Mesendoderm (in vitro differentiated cells): ENCODE measurements at regions not wholly inside any gene's neighbourhood (a gene's known extent, or its start where the extent isn't known, plus 50 kb on each side); places are given as distances from the start of the nearest gene placed in this dataset.
"Not testable (repeated sequence)": the region's sequence is repeated elsewhere in the genome, so short reads cannot be mapped to it uniquely, and the experiment has no call there.

Experiments used
- DNase-seq: peaks from one replicate; pipeline ENCODE4 v3.0.0; 2013
- H2AK5ac ChIP-seq: 2 replicates; pipeline ENCODE4 v1.6.1; 2013; ENCODE audit warnings: low read length, inconsistent platforms
- H2BK120ac ChIP-seq: 2 replicates; pipeline ENCODE4 v1.6.1; 2013; ENCODE audit warnings: low read depth, mild to moderate bottlenecking, low read length, moderate library complexity, mixed read lengths
- H2BK15ac ChIP-seq: replicated peaks from 2 replicates; pipeline ENCODE4 v1.6.1; 2013; ENCODE audit warnings: low read depth, mild to moderate bottlenecking, moderate library complexity
- H2BK5ac ChIP-seq: 2 replicates; pipeline ENCODE4 v1.6.1; 2013; ENCODE audit warnings: low read length, inconsistent platforms
- H3K18ac ChIP-seq: 2 replicates; pipeline ENCODE4 v1.6.1; 2013; ENCODE audit warnings: mild to moderate bottlenecking, low read length, mixed read lengths
- H3K23ac ChIP-seq: one replicate; pipeline ENCODE4 v1.6.1; 2013; ENCODE audit warnings: low read length
- H3K27ac ChIP-seq: 2 replicates; pipeline ENCODE4 v1.5.1; 2013; ENCODE audit warnings: low read depth, mild to moderate bottlenecking, inconsistent platforms, low read length, moderate library complexity
- H3K27me3 ChIP-seq: 2 replicates; pipeline ENCODE4 v1.6.1; 2013; ENCODE audit warnings: low read length, control low read depth, mild to moderate bottlenecking, inconsistent platforms; ENCODE audit not compliant: insufficient read depth, poor library complexity
- H3K36me3 ChIP-seq: 2 replicates; pipeline ENCODE4 v1.6.1; 2013; ENCODE audit warnings: low read length, inconsistent platforms; ENCODE audit not compliant: control insufficient read depth, insufficient read depth
- H3K4ac ChIP-seq: one replicate; pipeline ENCODE4 v1.6.1; 2013; ENCODE audit warnings: low read depth, mild to moderate bottlenecking, low read length, moderate library complexity
- H3K4me1 ChIP-seq: 2 replicates; pipeline ENCODE4 v1.6.1; 2013; ENCODE audit warnings: low read depth, low read length, inconsistent platforms; ENCODE audit not compliant: control insufficient read depth
- H3K4me2 ChIP-seq: 2 replicates; pipeline ENCODE4 v1.6.1; 2013; ENCODE audit warnings: low read length
- H3K4me3 ChIP-seq: 2 replicates; pipeline ENCODE4 v1.5.1; 2013; ENCODE audit warnings: mild to moderate bottlenecking, low read length
- H3K56ac ChIP-seq: one replicate; pipeline ENCODE4 v1.6.1; 2013; ENCODE audit warnings: low read length
- H3K79me1 ChIP-seq: 2 replicates; pipeline ENCODE4 v1.6.1; 2013; ENCODE audit warnings: low read length, inconsistent platforms
- H3K79me2 ChIP-seq: 2 replicates; pipeline ENCODE4 v1.6.1; 2013; ENCODE audit warnings: mild to moderate bottlenecking, low read length; ENCODE audit not compliant: control insufficient read depth, insufficient read depth
- H3K9ac ChIP-seq: 2 replicates; pipeline ENCODE4 v1.6.1; 2013; ENCODE audit warnings: low read length, inconsistent platforms
- H4K5ac ChIP-seq: one replicate; pipeline ENCODE4 v1.6.1; 2013; ENCODE audit warnings: low read length
- H4K8ac ChIP-seq: one replicate; pipeline ENCODE4 v1.6.1; 2013; ENCODE audit warnings: low read depth, mild to moderate bottlenecking, control low read depth, low read length, moderate library complexity
- WGBS: extraction: QIAGEN DNeasy Blood & Tissue Kit; methylation state at CpG from one replicate; pipeline ENCODE4 v1.1.7; 2013; ENCODE audit warnings: low lambda C conversion rate, missing lambda C conversion rate; ENCODE audit not compliant: insufficient coverage; ENCODE audit errors: extremely low coverage; 5-methylcytosine and 5-hydroxymethylcytosine counted together

- H2BK15ac ChIP-seq = no peak overlapping the region
- H3K56ac ChIP-seq = no peak overlapping the region
- no CpG with 5 or more reads among the region's 4 CpGs for WGBS
- no peaks in the 10 kb centered on the region for H3K27me3 ChIP-seq
- no peaks in the 10 kb centered on the region for H3K79me1 ChIP-seq
- no peaks in the 10 kb centered on the region for H3K4me1 ChIP-seq
- no peak overlapping the region for H3K4ac ChIP-seq
- H3K79me2 ChIP-seq = no peaks in the 10 kb centered on the region
- H2AK5ac ChIP-seq = no peak overlapping the region
- no peak overlapping the region for H3K9ac ChIP-seq
- no peak overlapping the region for H3K4me3 ChIP-seq
- H4K8ac ChIP-seq = no peak overlapping the region
- no peak overlapping the region for H2BK120ac ChIP-seq
- H3K36me3 ChIP-seq = no peaks in the 10 kb centered on the region
- no peak overlapping the region for H3K27ac ChIP-seq
- H4K5ac ChIP-seq = no peak overlapping the region
- no peak overlapping the region for H3K23ac ChIP-seq
- no peak overlapping the region for H3K4me2 ChIP-seq
- peak; percentile 24 for DNase-seq
- no peak overlapping the region for H3K18ac ChIP-seq
- H2BK5ac ChIP-seq = no peak overlapping the region
These were observed 603.8 kb downstream of the CDH8 start for GRCh38 chr16:61432421-61432820.

- H4K5ac ChIP-seq = no peak overlapping the region
- no peak for DNase-seq
- H2BK5ac ChIP-seq = no peak overlapping the region
- WGBS = no CpG with 5 or more reads among the region's 4 CpGs
- no peak overlapping the region for H4K8ac ChIP-seq
- no peak overlapping the region for H3K4me3 ChIP-seq
- H3K79me2 ChIP-seq = no peaks in the 10 kb centered on the region
- no peaks in the 10 kb centered on the region for H3K4me1 ChIP-seq
- H3K18ac ChIP-seq = no peak overlapping the region
- no peak overlapping the region for H2AK5ac ChIP-seq
- no peak overlapping the region for H3K9ac ChIP-seq
- no peak overlapping the region for H2BK120ac ChIP-seq
- H3K27me3 ChIP-seq = no peaks in the 10 kb centered on the region
- H3K56ac ChIP-seq = no peak overlapping the region
- H3K23ac ChIP-seq = no peak overlapping the region
- no peak overlapping the region for H2BK15ac ChIP-seq
- H3K36me3 ChIP-seq = no peaks in the 10 kb centered on the region
- H3K4me2 ChIP-seq = no peak overlapping the region
- H3K27ac ChIP-seq = no peak overlapping the region
- H3K79me1 ChIP-seq = no peaks in the 10 kb centered on the region
- H3K4ac ChIP-seq = no peak overlapping the region
These were observed 615.1 kb downstream of the CDH8 start for GRCh38 chr16:61421111-61421510.

- no peak overlapping the region for H4K5ac ChIP-seq
- no peak overlapping the region for H3K27ac ChIP-seq
- no peaks in the 10 kb centered on the region for H3K4me1 ChIP-seq
- no peak overlapping the region for H3K9ac ChIP-seq
- no peak overlapping the region for H2AK5ac ChIP-seq
- no peaks in the 10 kb centered on the region for H3K79me1 ChIP-seq
- no peak overlapping the region for H2BK5ac ChIP-seq
- H2BK120ac ChIP-seq = no peak overlapping the region
- no peaks in the 10 kb centered on the region for H3K36me3 ChIP-seq
- H3K18ac ChIP-seq = no peak overlapping the region
- no peak overlapping the region for H4K8ac ChIP-seq
- H3K56ac ChIP-seq = no peak overlapping the region
- DNase-seq = peak; percentile 76
- H2BK15ac ChIP-seq = no peak overlapping the region
- no CpG with 5 or more reads among the region's 2 CpGs for WGBS
- H3K4me2 ChIP-seq = no peak overlapping the region
- no peaks in the 10 kb centered on the region for H3K27me3 ChIP-seq
- H3K79me2 ChIP-seq = no peaks in the 10 kb centered on the region
- H3K4me3 ChIP-seq = no peak overlapping the region
- H3K23ac ChIP-seq = no peak overlapping the region
- H3K4ac ChIP-seq = no peak overlapping the region
These were observed 616.4 kb downstream of the CDH8 start for GRCh38 chr16:61419791-61420190.

- not testable (repeated sequence) for H3K4me3 ChIP-seq, H4K8ac ChIP-seq, H3K9ac ChIP-seq, DNase-seq, H2BK15ac ChIP-seq, H3K23ac ChIP-seq, H3K27me3 ChIP-seq, H3K27ac ChIP-seq, H2BK5ac ChIP-seq, H3K79me2 ChIP-seq, H2BK120ac ChIP-seq, H3K56ac ChIP-seq, H3K36me3 ChIP-seq, H2AK5ac ChIP-seq, H3K4me2 ChIP-seq, H3K4me1 ChIP-seq, H3K79me1 ChIP-seq, H4K5ac ChIP-seq, H3K18ac ChIP-seq, H3K4ac ChIP-seq
These were observed 617.4 kb downstream of the CDH8 start for GRCh38 chr16:61418802-61419201.

GRCh38 chr16:61415126-61415525 is 621.1 kb downstream of the CDH8 start:
- H3K4ac ChIP-seq = no peak overlapping the region
- no peaks in the 10 kb centered on the region for H3K36me3 ChIP-seq
- H3K4me1 ChIP-seq = no peaks in the 10 kb centered on the region
- H2AK5ac ChIP-seq = no peak overlapping the region
- no peak overlapping the region for H2BK120ac ChIP-seq
- H3K4me3 ChIP-seq = no peak overlapping the region
- no peak for DNase-seq
- no peak overlapping the region for H3K4me2 ChIP-seq
- no peak overlapping the region for H4K5ac ChIP-seq
- H4K8ac ChIP-seq = no peak overlapping the region
- no peak overlapping the region for H3K27ac ChIP-seq
- H2BK15ac ChIP-seq = no peak overlapping the region
- H2BK5ac ChIP-seq = no peak overlapping the region
- no peak overlapping the region for H3K18ac ChIP-seq
- H3K79me1 ChIP-seq = no peaks in the 10 kb centered on the region
- H3K9ac ChIP-seq = no peak overlapping the region
- no CpG with 5 or more reads among the region's 3 CpGs for WGBS
- H3K56ac ChIP-seq = no peak overlapping the region
- no peaks in the 10 kb centered on the region for H3K79me2 ChIP-seq
- no peak overlapping the region for H3K23ac ChIP-seq
- no peaks in the 10 kb centered on the region for H3K27me3 ChIP-seq

- H3K79me2 ChIP-seq = no peaks in the 10 kb centered on the region
- no peak overlapping the region for H3K27ac ChIP-seq
- no CpG with 5 or more reads among the region's 5 CpGs for WGBS
- DNase-seq = no peak
- H3K36me3 ChIP-seq = no peaks in the 10 kb centered on the region
- H3K79me1 ChIP-seq = no peaks in the 10 kb centered on the region
- no peak overlapping the region for H4K8ac ChIP-seq
- no peak overlapping the region for H3K4me2 ChIP-seq
- H3K27me3 ChIP-seq = no peaks in the 10 kb centered on the region
- H2AK5ac ChIP-seq = no peak overlapping the region
- H3K23ac ChIP-seq = no peak overlapping the region
- no peak overlapping the region for H2BK120ac ChIP-seq
- H3K18ac ChIP-seq = no peak overlapping the region
- no peak overlapping the region for H2BK5ac ChIP-seq
- H2BK15ac ChIP-seq = no peak overlapping the region
- no peak overlapping the region for H4K5ac ChIP-seq
- no peak overlapping the region for H3K4me3 ChIP-seq
- H3K9ac ChIP-seq = no peak overlapping the region
- H3K4ac ChIP-seq = no peak overlapping the region
- H3K56ac ChIP-seq = no peak overlapping the region
- H3K4me1 ChIP-seq = no peaks in the 10 kb centered on the region
These were observed 623.2 kb downstream of the CDH8 start for GRCh38 chr16:61413021-61413420.
